Sigmoid colon (tissue), 4 donors: ENCODE measurements at regions not wholly inside any gene's neighbourhood (a gene's known extent, or its start where the extent isn't known, plus 50 kb on each side); places are given as distances from the start of the nearest gene placed in this dataset.

Source experiments
- CTCF ChIP-seq, 4 experiments: fragments of 450-650 bp in 3 of 4; fragments of 200-600 bp in 1 of 4; IDR thresholded peaks; one replicate each; pipeline ENCODE4 v1.5.1; 2016 to 2019; ENCODE audit warnings: antibody characterized with exemption in 4 of 4, mild to moderate bottlenecking in 3 of 4, moderate library complexity in 2 of 4
- EP300 ChIP-seq, 4 donors: sonication (generic); formaldehyde crosslinking; IDR thresholded peaks; one replicate each; pipeline ENCODE4 v1.6.1; 2017; ENCODE audit warnings: antibody characterized with exemption in 4 of 4
- POLR2A ChIP-seq, 2 donors: fragments of 450-650 bp; IDR thresholded peaks; one replicate each; pipeline ENCODE4 v1.6.1; 2016; ENCODE audit warnings: antibody characterized with exemption in 2 of 2, mild to moderate bottlenecking in 2 of 2, moderate library complexity in 2 of 2
- POLR2AphosphoS5 ChIP-seq, 4 donors: sonication (generic); formaldehyde crosslinking; IDR thresholded peaks; one replicate each; pipeline ENCODE4 v1.6.1; 2017; ENCODE audit warnings: antibody characterized with exemption in 4 of 4

DNA sequence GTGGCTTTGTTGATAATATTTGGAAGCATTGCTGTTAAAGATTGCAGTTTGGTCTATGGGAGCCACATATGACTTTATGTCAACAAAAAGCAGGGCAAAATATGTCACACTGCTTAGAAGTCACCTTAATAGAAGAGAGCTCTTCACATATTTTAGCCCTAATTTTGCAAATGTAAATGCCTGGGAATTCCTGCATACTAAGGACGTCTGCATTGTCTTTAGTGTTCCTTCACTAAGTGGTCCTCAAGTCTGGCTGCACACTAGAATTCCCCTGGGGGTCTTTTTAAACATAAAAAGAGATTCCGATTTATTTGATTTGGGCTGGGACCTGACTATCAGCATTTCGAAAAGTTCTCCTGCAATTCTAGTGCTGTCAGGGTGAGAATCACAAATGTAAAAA is 495.1 kb upstream of the FAM241A start:
- TF ChIP-seq CTCF (IDR thresholded peaks at IDR 0.05) (no peak), POLR2A (IDR thresholded peaks at IDR 0.05) (no peak), EP300 (IDR thresholded peaks at IDR 0.05) (no peak), POLR2AphosphoS5 (IDR thresholded peaks at IDR 0.05) (no peak)
